GM23338 (cell line): ENCODE measurements at regions not wholly inside any gene's neighbourhood (a gene's known extent, or its start where the extent isn't known, plus 50 kb on each side); places are given as distances from the start of the nearest gene placed in this dataset.

Source experiments
- ATAC-seq: fragments of 200-7000 bp; cut with Tn5 transposase; 3 replicates; pipeline ENCODE4 v1.9.1; 2020
- DNase-seq: peaks from one replicate; pipeline ENCODE4 v3.0.0-alpha.2; 2015; ENCODE audit warnings: low spot score
- H2AFZ ChIP-seq: fragments of 200-600 bp; sonication (generic); 2 replicates; pipeline ENCODE4 v1.8.0; 2016; ENCODE audit warnings: antibody characterized with exemption, mild to moderate bottlenecking, moderate library complexity
- H3F3A ChIP-seq: fragments of 200-600 bp; sonication (generic); replicated peaks from 2 replicates; pipeline ENCODE4 v1.8.0; 2017; ENCODE audit warnings: antibody characterized with exemption, mixed run types, low read depth
- H3K27ac ChIP-seq: fragments of 200-600 bp; sonication (generic); 2 replicates; pipeline ENCODE4 v1.6.1; 2016; ENCODE audit warnings: low read depth
- H3K27me3 ChIP-seq: fragments of 200-600 bp; sonication (generic); 2 replicates; pipeline ENCODE4 v1.8.0; 2016; ENCODE audit warnings: mild to moderate bottlenecking, mixed run types, moderate library complexity; ENCODE audit not compliant: insufficient read depth
- H3K36me3 ChIP-seq: fragments of 200-600 bp; sonication (generic); 2 replicates; pipeline ENCODE4 v1.8.0; 2016; ENCODE audit warnings: mild to moderate bottlenecking; ENCODE audit not compliant: insufficient read depth
- H3K4me1 ChIP-seq: fragments of 200-600 bp; sonication (generic); 2 replicates; pipeline ENCODE4 v1.8.0; 2016; ENCODE audit warnings: mild to moderate bottlenecking, moderate library complexity; ENCODE audit not compliant: insufficient read depth
- H3K4me2 ChIP-seq: fragments of 200-600 bp; sonication (generic); 2 replicates; pipeline ENCODE4 v1.7.1; 2017; ENCODE audit warnings: mixed run types
- H3K4me3 ChIP-seq: fragments of 200-600 bp; sonication (generic); 2 replicates; pipeline ENCODE4 v1.6.1; 2016; ENCODE audit warnings: mixed run types
- H3K79me2 ChIP-seq: fragments of 200-600 bp; sonication (generic); replicated peaks from 2 replicates; pipeline ENCODE4 v1.8.0; 2017; ENCODE audit warnings: mild to moderate bottlenecking; ENCODE audit not compliant: insufficient read depth
- H3K9me2 ChIP-seq: fragments of 200-600 bp; sonication (generic); 2 replicates; pipeline ENCODE4 v1.8.0; 2017; ENCODE audit not compliant: insufficient read depth
- H4K20me1 ChIP-seq: fragments of 200-600 bp; sonication (generic); replicated peaks from 2 replicates; pipeline ENCODE4 v1.8.0; 2017; ENCODE audit warnings: mild to moderate bottlenecking; ENCODE audit not compliant: insufficient read depth
- H3K27ac Mint-ChIP-seq: 2 replicates; pipeline ENCODE4 v1.8.0; 2020; ENCODE audit warnings: inconsistent platforms, mild to moderate bottlenecking, moderate library complexity, mixed read lengths
- H3K27me3 Mint-ChIP-seq: 3 replicates; pipeline ENCODE4 v1.8.0; 2022; ENCODE audit warnings: low read depth, mild to moderate bottlenecking, moderate library complexity, mixed read lengths, inconsistent platforms; ENCODE audit not compliant: insufficient read depth, poor library complexity
- H3K36me3 Mint-ChIP-seq: 3 replicates; pipeline ENCODE4 v1.8.0; 2021; ENCODE audit warnings: low read depth, mild to moderate bottlenecking, inconsistent platforms, moderate library complexity, mixed read lengths
- H3K4me1 Mint-ChIP-seq: 3 replicates; pipeline ENCODE4 v1.8.0; 2020; ENCODE audit warnings: mild to moderate bottlenecking, inconsistent platforms, mixed read lengths
- H3K4me3 Mint-ChIP-seq: 3 replicates; pipeline ENCODE4 v1.8.0; 2021; ENCODE audit warnings: moderate library complexity, mild to moderate bottlenecking, inconsistent platforms, mixed read lengths
- H3K9me3 Mint-ChIP-seq: 3 replicates; pipeline ENCODE4 v1.8.0; 2020; ENCODE audit warnings: moderate library complexity, mild to moderate bottlenecking, inconsistent platforms, mixed read lengths
- CREB1 ChIP-seq: fragments of 250-450 bp; sonication (Bioruptor Pico); IDR thresholded peaks from 2 replicates; pipeline ENCODE4 v1.5.0; 2020; ENCODE audit warnings: low read depth, mild to moderate bottlenecking, moderate library complexity
- EZH2 ChIP-seq: fragments of 200-600 bp; sonication (generic); IDR thresholded peaks from one replicate; pipeline ENCODE4 v1.8.0; 2017; ENCODE audit warnings: antibody characterized with exemption, mild to moderate bottlenecking, low read depth; ENCODE audit not compliant: unreplicated experiment
- EZH2phosphoT487 ChIP-seq: fragments of 200-600 bp; sonication (generic); IDR thresholded peaks from one replicate; pipeline ENCODE4 v1.8.1; 2018; ENCODE audit warnings: antibody characterized with exemption; ENCODE audit not compliant: unreplicated experiment
- JUNB ChIP-seq: IDR thresholded peaks from one replicate; pipeline ENCODE4 v1.6.1; 2016; ENCODE audit warnings: antibody characterized with exemption; ENCODE audit not compliant: unreplicated experiment
- NANOG ChIP-seq: IDR thresholded peaks from 2 replicates; pipeline ENCODE4 v1.6.1; 2016; ENCODE audit warnings: antibody characterized with exemption, borderline replicate concordance
- POLR2AphosphoS5 ChIP-seq: IDR thresholded peaks from 2 replicates; pipeline ENCODE4 v1.6.1; 2016; ENCODE audit warnings: antibody characterized with exemption, low read depth
- REST ChIP-seq: IDR thresholded peaks from one replicate; pipeline ENCODE4 v1.6.1; 2018; ENCODE audit warnings: antibody characterized with exemption; ENCODE audit not compliant: unreplicated experiment
- STAT1 ChIP-seq: IDR thresholded peaks from one replicate; pipeline ENCODE4 v1.6.1; 2016; ENCODE audit warnings: antibody characterized with exemption; ENCODE audit not compliant: unreplicated experiment
- ZNF114 ChIP-seq: fragments of 250-450 bp; sonication (Bioruptor Pico); IDR thresholded peaks from 2 replicates; pipeline ENCODE4 v1.5.0; 2020; ENCODE audit warnings: mild to moderate bottlenecking, moderate library complexity
- ZNF331 ChIP-seq: fragments of 250-450 bp; sonication (Bioruptor Pico); IDR thresholded peaks from 2 replicates; pipeline ENCODE4 v1.5.0; 2020; ENCODE audit warnings: low read depth, mild to moderate bottlenecking, moderate library complexity
- ZNF462 ChIP-seq: fragments of 250-450 bp; sonication (Bioruptor Pico); IDR thresholded peaks from 2 replicates; pipeline ENCODE4 v1.5.0; 2020; ENCODE audit warnings: mild to moderate bottlenecking, moderate library complexity
- TF ChIP-seq, protein P1 (sequence below), 2 experiments: fragments of 200-600 bp in 1 of 2; sonication (generic) in 1 of 2; conservative IDR thresholded peaks; 2 replicates each; pipeline versions ENCODE4 v1.5.1 to v1.6.1; 2016 to 2017; ENCODE audit warnings: antibody characterized with exemption in 2 of 2, low read depth in 2 of 2, mild to moderate bottlenecking in 2 of 2, moderate library complexity in 1 of 2
- TF ChIP-seq, protein P2 (sequence below): IDR thresholded peaks from 2 replicates; pipeline ENCODE4 v1.6.1; 2016; ENCODE audit warnings: antibody characterized with exemption

DNA sequence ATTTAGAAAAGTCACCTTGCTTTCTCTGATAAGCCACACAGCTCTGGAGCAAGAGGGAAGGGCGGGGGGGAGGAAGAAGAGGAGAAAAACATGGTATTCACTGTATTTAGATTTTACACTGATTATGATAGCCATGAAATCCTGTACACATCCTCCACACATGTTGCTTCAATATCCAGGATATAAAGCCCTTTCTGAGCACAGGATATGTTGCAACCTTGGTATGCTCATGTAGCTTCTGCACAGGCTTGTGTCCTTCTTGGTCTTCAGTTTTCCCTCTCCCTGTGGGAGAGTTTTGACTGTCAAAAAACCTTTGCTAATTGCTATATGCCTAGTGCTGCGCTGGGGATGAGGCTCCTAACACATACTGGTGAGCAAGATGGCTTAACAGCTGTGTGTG lies 61.9 kb upstream of the DAPP1 start:
- no peak for DNase-seq
- Mint-ChIP-seq H3K9me3 (no peaks in the 10 kb centered on the region), H3K4me1 (no peaks in the 10 kb centered on the region), H3K27me3 (peaks cover 4% of the 10 kb centered on the region), H3K4me3 (no peak overlapping the region), H3K27ac (no peak overlapping the region), H3K36me3 (no peaks in the 10 kb centered on the region)
- no peaks in the 10 kb centered on the region for H3K27me3 ChIP-seq
- no peaks in the 10 kb centered on the region for H3K4me1 ChIP-seq
- no peaks in the 10 kb centered on the region for H4K20me1 ChIP-seq
- TF ChIP-seq REST: no peak
- no peak for TF ChIP-seq ZNF331 (CRISPR knock-in tag)
- TF ChIP-seq JUNB: no peak
- TF ChIP-seq EZH2: no peak
- TF ChIP-seq, protein P1, sequence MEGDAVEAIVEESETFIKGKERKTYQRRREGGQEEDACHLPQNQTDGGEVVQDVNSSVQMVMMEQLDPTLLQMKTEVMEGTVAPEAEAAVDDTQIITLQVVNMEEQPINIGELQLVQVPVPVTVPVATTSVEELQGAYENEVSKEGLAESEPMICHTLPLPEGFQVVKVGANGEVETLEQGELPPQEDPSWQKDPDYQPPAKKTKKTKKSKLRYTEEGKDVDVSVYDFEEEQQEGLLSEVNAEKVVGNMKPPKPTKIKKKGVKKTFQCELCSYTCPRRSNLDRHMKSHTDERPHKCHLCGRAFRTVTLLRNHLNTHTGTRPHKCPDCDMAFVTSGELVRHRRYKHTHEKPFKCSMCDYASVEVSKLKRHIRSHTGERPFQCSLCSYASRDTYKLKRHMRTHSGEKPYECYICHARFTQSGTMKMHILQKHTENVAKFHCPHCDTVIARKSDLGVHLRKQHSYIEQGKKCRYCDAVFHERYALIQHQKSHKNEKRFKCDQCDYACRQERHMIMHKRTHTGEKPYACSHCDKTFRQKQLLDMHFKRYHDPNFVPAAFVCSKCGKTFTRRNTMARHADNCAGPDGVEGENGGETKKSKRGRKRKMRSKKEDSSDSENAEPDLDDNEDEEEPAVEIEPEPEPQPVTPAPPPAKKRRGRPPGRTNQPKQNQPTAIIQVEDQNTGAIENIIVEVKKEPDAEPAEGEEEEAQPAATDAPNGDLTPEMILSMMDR (conservative IDR thresholded peaks at IDR 0.05; ENCODE audit: low read depth in 2 of 2): no peak
- TF ChIP-seq EZH2phosphoT487: no peak
- TF ChIP-seq NANOG: no peak
- no peak for TF ChIP-seq STAT1
- TF ChIP-seq ZNF462 (CRISPR knock-in tag): no peak
- TF ChIP-seq POLR2AphosphoS5: no peak
- no peak for TF ChIP-seq ZNF114 (CRISPR knock-in tag)
- TF ChIP-seq CREB1 (CRISPR knock-in tag): no peak
- TF ChIP-seq, protein P2, sequence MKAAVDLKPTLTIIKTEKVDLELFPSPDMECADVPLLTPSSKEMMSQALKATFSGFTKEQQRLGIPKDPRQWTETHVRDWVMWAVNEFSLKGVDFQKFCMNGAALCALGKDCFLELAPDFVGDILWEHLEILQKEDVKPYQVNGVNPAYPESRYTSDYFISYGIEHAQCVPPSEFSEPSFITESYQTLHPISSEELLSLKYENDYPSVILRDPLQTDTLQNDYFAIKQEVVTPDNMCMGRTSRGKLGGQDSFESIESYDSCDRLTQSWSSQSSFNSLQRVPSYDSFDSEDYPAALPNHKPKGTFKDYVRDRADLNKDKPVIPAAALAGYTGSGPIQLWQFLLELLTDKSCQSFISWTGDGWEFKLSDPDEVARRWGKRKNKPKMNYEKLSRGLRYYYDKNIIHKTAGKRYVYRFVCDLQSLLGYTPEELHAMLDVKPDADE: no peak
- H3K4me2 ChIP-seq: no peak overlapping the region
- no peaks in the 10 kb centered on the region for H3F3A ChIP-seq
- H3K36me3 ChIP-seq: no peaks in the 10 kb centered on the region
- ATAC-seq: no peak
- no peak overlapping the region for H3K27ac ChIP-seq
- 0 out of 2 replicates have a peak, but pooled peaks cover 4% of the 10 kb centered on the region for H3K9me2 ChIP-seq
- H2AFZ ChIP-seq: peak overlapping the region; percentile 69; the same call in 1 of the 2 replicates
- H3K79me2 ChIP-seq: no peaks in the 10 kb centered on the region
- no peak overlapping the region for H3K4me3 ChIP-seq
